HG02938 (cell line): ENCODE measurements at regions not wholly inside any gene's neighbourhood (a gene's known extent, or its start where the extent isn't known, plus 50 kb on each side); places are given as distances from the start of the nearest gene placed in this dataset.

Experiments used
- ATAC-seq: cut with Tn5 transposase; IDR thresholded peaks from one replicate; pipeline ENCODE4 v1.9.1; 2021; ENCODE audit warnings: mild to moderate bottlenecking, moderate library complexity; ENCODE audit not compliant: unreplicated experiment

DNA sequence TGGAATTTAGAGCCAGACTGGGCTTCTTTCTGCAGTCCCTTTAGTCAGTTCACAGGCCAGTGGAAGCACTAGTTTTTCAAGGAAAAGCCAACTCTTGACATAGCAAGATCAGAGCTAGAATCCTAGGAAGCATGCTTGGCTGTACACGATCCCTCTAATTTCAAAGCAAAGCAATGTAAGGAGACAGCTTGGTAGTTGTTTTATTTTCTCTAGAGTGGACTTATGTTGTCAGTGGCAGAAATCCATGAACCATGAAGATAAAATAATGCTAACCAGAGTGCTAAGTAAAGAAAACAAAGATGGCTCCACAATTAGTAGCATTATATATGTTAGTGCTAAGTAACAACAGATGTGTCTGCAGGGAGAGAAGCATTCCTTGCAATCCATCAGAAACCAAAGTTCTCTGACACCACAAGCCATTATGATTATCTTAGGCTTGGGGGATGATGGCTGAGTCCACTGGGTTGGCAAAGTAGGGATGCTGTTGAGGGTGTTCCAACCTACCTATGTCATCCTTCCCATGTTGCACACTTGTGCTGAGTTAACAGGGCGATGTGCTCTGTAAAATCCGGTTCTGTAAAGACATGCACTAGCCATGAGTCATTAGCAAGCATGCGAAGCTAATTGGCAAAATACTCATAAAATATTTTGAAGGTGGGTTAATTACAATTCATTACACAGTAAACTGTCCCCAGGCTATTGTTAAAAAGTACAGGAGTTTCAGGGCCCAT is 115.2 kb downstream of the BMP2 start:
- ATAC-seq = no peak

DNA sequence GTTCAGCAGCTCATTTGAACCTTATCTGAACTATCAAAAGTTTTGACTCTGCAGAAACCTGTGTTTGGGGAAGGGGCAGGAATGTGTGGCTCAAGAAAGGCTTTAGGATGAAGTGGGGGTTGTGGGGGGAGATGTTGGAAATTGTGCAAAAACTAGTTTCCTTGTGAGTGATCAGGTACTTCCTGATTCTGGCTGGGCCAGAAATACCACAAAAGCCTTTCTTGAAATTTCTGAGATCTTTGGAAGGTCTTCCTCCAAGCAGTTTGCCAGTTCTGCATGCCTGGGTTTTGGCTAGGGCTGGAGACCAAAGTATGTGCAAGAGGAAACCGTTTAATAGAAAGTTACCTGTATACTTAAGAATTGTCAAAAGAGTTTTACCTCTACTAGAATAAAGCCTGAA is 116.6 kb downstream of the BMP2 start:
- ATAC-seq = no peak

DNA sequence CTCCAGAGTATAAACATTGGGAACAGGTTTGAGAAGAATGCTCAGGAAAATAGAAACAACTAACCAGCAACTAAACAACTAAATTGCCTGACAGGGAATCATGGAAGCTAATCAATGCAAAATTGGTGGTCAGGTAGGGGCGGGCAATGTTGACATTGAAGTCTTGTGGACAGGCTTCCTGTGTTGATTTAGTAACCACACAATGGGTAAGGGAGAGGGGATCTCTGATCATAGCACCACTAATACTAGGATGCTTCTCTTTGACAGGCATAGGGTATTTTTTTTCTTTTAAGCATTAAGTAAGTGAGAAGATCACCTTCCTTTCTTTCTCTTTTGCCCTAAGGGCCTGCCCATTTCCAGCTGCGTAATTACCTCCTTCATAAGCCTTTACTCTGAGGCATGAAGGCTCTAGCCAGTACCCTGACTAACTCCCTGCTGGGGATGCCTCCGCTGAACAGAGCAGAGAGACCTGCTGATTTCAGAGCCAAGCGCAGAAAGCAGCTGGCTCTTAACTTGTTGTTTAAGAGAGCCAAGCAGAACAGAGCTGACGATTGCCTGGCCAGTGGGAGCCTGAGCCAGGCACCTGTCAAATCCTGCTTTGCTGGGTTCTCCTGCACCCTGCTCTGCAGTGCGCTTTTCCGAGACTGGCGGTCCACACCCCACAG is 118.7 kb downstream of the BMP2 start:
- no peak for ATAC-seq

DNA sequence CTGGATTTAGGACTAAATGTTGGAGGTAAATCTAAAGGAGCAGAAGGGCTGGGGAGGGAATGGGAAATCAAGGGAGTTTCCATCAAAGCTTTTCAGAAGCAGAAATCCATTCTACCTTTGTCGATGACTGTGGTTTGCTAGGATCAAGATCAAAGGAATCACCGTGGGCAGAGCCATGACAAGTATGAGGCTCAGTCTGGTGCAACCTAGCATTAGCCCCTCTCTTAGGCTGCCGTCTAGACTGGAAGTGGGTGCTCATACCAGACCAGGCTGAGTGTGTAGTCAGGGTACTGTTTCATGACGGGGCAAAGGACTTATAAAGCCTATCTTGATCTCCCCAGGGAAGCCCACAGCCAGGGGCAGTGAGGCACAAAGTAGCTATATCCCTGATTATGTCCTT is 120.5 kb downstream of the BMP2 start:
- ATAC-seq = no peak

DNA sequence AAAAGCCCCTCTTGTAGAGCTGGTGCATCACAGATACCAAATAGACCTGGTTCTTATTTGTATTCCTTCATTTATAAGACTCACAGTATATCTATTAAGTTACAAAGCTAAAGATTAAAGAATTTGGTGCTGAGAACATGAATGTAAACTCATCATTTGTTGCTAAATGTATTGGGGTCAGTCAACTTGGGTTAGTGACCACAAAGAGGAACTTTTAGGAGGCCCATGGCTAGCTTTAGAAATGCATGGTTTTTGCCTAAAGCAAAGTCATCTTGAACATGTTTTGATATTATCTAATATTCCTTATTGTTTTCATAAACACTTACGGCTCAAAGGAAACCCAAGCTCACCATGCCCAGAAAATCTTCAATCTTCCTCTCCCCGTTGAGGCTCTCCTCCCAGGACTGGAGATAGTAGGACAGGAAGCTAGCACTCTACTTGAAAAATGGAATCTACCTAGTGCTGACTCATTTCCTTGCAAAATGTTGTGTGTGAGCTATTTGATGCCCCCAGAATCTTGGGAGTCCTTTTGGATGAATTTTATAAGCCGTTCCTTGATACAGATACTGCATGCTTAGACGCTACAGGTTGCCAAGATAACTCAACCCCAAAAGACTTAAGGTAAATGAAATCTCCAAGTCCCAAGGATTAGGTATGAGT is 121.4 kb downstream of the BMP2 start:
- ATAC-seq = no peak

DNA sequence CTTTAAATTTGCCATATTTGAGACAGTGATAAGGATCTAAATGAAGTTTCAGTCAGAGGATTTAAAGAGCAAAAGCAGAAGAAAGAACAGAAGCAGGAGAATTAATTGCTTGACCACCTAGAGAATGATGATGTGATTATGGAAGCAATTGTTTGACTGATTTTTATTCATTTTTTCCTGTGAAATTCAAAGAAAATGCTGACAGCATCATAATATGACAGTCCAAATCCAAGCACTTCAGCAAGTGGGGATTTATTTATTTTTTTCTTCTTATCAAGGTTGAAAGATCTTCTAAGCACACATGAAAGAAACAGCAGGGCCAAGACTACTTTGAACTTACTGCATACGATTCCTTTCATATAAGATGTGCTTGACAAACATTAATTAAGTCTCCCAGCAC is 125.2 kb downstream of the BMP2 start:
- ATAC-seq = no peak

DNA sequence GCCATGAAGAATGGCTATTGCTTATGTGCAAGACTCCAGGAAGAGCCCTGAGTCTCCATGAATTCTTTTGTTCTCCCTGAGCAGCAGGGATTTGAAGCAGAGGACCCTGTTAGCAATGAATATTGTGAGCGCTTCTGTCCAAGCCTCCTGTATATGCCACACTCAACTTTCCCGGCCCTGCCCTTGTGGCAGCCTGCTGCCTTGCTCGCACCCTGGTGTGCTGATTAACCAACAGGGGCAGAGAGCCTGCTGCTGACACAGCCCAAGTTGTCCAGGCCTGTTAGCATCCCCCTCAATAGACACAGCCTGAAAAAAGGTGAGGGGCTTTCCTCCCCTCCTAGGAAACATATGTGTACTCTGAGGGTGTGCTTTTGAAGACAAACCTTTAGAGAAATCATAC is 131.4 kb downstream of the BMP2 start:
- no peak for ATAC-seq

DNA sequence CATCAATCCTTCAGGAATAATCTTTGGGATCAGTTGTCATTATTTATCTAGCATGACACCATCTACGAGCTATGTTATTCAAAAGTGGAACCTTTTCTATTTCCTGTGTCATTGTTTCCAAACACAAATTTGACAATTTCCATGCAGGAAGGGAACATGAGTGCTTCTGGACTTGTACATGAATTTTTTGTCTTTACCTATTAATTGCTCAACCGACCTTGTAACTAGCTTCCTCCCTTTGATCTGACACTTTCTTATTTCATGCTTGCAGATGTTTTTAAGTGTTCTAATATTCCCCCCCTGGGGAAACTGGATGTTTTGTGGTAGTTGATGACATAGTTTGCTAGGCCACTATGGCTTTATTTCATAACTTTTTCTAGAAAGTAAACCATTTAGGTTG is 139.4 kb downstream of the BMP2 start:
- ATAC-seq = no peak

DNA sequence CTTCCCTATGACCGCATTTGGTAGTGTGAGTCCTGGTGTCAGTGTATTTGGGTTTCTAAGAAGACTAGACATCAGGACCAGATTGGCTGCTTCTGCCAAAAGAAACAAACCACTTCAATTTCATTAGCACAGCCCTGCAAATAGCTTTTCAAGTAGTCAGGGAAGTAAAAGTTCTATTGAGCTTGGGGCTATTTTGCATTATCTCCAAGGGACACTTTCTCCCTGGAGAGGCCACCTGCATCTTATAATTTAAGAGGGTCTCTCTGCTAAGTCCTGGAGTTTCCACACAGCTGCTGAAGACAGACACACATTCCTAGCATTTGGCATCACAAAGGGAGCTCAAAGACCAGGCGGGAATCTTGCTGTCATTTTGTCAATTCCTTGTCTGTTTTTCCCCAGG is 141.2 kb downstream of the BMP2 start:
- ATAC-seq = no peak

DNA sequence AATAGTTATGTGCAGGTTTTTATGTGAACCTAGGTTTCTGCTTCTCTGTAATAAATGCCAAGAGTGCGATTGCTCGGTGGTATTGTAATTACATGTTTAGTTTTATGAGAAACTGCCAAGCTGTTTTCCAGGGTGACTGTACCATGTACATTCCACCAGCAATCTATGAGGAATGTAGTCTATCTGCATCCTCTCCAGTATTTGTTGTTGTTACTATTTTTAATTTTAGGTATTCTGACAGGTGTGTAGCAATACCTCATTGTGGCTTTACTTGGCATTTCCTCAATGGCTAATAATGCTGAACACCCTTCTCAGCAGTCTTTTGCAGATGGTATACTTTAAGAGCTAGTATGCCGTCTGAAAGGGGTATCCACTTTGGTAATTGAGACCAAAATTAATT is 142.1 kb downstream of the BMP2 start:
- ATAC-seq = no peak

DNA sequence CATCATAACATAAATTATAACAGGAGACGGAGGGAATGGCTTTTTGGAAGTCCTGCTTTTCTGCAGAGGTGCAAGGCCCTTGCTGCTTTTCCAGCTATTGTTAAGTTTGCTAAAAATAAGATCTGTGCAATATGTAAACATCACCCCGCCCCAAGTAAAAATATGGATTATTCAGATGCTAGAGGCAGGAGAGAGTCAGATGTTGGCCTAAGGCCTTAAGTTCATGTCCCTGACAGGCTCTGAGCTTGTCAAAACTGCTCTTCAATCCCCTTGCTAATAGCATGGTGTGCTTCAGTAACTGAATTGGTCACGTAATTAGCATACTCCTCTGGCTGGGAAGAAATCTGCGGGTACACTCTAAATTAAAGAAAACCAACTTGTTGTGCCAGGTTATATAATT is 147.5 kb downstream of the BMP2 start:
- ATAC-seq = no peak

DNA sequence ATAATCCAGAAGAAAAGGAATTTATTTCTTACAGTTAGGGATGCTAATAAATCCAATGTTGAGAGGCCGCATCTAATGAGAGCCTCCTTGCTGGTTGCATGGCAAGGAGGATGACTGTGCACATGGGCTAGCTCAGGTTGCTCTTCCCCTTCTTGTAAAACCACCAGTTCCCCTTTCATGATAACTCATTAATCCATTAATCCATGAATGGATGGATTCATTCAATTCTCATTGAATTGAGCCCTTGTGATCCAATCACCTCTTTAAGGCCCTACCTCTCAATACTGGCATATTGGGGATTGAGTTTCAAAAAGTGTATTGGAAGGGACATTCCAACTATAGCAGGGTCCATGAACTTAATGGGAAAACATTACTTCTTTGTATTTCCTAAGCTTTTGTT is 149.5 kb downstream of the BMP2 start:
- ATAC-seq = no peak

DNA sequence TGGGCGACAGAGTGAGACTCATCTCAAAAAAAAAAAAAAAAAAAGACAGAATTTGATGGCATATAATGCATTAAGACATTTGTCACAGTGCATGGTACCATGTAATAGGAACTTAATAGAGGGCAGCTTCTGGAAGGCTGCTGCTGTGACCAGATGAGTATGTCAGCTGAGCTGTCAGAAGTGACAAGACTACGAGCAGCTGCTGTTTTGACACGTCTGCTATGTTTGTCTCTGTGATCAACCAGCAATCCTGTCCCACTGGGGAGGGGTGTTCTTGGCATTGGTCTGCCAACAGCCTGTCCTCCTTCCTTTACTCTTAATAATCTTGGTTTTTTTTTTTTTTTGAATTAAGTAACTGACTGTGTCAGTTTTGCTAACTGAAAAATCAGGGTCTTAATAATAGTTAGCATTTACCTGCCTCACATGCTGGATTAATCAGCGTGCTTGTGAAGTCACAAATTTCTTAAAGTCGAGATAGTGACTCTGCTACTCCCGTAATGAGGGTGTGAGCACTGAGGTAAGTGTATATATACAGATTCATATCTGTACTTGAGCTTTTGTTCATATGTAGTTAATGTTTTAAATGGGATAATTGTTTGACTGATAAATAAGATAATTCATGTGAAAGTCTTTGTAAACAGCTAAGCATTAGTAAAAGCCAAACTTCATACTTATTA is 152.4 kb downstream of the BMP2 start:
- ATAC-seq = no peak

DNA sequence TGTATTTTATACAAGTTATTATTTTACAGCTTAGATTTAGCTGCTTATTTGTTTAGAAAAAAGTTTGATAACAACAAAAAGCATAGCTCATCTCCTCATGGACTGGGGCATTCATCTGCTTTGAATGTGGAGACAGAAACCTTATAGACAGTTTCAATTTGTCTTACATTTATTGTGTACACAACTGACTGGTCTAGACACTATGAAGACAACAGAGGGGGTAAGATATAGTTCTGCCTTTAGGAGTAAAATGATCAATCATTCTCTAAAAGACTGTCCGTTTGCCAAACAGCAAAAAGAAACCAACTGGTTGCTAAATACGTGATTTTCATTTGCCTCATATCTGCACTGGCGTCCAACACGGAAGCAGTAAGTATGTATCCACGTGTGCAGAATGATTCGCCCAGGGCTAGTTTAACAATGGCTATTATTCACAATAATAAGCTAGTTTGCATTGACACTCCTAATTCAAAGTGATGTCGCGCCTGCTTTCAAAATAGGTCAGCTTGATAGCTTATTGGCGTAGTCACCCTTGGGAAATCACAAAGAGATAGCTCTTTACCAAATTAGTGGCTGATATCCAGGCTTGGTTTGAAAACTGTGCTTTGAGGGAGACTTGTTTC is 153.6 kb downstream of the BMP2 start:
- no peak for ATAC-seq

DNA sequence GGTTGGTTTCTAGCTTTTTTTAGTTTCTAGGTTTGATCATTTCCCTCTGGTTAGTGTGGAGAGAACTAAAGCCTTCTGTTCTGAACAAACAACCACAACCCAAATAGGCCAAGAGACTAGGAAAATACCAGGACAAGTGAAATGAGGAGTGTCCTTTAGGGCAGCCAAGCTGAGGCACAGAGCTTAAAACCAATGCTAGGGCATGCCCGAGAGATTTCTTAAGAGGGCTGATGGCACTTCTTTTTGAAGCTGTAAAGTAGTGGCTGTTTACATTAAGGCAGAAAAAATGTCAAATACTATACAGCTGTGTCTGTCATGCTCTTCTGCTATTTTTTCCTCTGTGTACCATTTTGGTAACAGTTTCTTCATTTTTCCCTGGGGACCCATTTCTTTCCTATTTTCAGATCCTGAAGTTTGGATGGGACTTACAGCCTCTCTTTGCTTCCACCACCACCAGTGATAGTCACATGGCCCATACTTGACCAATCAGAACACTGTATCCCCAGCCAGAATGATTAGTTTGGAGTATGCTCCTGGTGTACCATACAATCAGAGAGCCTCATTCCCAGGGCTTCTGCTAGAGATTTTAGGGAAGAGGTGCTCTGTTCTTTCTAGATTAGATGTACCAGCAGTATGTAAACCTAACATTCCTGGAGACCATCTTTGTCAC is 154.4 kb downstream of the BMP2 start:
- ATAC-seq = no peak

DNA sequence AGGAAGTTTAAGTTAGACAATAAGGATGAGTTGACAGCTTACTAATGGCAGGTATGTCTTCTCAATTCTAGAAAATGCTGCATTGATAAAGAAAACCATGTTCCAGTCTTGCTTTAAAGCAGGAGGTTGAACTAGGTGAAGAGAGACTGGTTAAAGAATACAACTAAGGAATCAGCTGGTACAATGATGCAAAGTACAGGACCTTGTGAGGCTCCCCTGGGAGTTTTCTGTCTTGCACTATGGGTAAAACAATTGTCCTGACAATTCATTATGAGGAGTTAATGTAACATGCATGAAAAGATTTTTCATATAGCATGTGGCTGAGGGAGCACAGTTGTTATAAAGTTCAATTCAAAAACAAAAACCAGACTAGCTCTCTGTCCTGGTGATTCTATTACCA is 157.2 kb downstream of the BMP2 start:
- ATAC-seq = no peak

DNA sequence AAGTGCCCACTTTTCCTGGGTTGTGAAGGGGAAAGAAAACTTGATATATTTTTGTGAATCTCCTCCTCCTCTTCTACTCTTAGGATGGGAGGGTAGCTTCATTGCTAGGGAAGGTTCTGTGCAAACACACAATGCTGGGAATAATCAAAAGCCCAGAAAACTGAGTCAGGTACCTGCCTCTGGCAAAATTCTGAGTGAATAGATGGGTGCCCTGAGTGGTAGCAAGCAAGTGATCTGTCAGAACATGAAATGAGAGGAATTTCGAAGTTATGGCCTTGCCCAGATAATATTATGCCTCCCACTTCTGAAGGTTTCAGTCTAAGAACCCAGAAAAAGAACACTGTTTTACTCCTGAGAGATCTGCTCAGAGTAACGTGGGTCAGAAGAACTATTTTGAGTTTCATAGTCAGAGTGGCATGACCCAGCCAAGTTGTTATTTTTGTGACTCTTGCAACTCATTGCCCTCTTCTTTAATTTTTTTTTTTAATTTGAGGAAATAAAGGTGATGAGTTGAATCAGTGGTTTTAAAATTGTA is 158.3 kb downstream of the BMP2 start:
- ATAC-seq = no peak

DNA sequence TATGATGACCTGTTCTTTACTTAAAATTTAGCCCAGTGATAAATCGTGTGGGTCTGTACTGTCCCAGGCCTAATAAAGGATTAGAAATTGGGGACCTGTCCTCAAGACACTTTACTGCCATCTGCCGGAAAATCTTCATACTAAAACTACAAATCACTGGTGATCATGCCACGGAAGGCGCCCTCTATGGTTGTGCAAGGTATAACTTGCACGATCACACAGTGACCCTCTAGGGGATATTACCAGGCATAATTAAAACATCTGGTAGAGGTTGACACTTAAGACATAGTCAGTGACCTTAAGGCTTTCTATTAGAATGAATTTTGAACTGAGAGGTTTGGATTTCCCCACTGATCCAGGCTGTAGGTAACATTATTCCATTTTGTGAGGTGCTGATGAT is 172.6 kb downstream of the BMP2 start:
- no peak for ATAC-seq

DNA sequence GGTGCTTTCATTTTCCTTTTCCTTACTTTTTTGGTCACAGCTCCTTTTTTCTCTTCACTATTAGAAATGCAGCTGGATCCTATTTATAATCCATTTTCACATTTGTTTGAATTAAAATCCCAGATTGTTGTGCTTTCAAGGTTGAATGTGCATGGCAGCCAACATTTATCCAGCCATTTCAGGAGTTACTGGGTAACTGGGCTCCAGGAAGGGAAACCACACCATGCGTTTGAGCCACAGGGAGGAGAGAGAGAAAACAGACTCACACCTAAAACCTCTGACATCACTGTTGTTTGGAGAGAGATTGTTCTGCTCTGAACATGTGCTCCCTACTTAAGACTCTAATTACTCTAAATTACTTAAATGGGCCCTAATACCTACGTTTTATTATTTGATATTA is 173.4 kb downstream of the BMP2 start:
- ATAC-seq = no peak

DNA sequence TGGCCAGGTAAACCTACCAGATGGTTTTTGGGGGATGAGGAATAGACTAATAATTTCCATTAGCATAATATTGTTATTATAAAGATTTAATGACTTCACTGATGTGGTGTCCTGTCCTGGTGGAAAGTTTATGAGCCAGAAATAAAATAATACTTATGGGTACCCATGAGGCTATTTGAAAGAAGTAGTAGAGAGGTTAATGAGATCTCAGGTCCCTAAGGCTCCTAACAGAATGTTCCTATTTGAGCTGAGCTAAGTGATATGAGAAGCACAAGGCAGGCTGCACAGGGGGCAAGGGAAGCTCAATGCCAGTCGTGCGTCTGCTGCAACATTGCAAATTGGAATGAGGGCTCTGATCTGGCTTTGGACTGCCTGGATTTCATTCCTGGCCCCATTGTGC is 174.1 kb downstream of the BMP2 start:
- ATAC-seq = no peak

DNA sequence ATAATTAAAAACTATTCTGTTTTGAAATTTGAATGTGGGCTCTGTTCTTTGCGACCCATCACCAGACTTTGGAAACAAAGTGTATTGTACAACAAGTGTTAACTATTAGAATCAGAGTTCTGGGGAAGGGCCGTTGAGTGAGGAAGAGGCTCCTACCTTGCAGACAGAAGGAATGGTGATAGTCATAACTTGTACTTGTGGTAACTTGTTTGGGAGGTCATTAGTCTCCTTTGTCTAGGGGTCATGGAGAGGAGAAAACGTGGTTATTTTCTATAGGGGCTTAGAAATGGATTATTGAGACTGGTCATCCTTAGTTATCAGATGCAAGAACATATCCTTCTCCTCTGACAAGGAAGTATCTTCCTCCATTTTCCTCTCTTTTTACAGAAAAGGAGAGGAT is 174.8 kb downstream of the BMP2 start:
- no peak for ATAC-seq
